OCI-LY3 (cell line): ENCODE measurements at regions not wholly inside any gene's neighbourhood (a gene's known extent, or its start where the extent isn't known, plus 50 kb on each side); places are given as distances from the start of the nearest gene placed in this dataset.

Experiments
- H2AFZ ChIP-seq: fragments of 200-600, 300-600 bp; shearing (Covaris generic); 2 replicates; pipeline ENCODE4 v1.6.0; 2014; ENCODE audit warnings: antibody characterized with exemption, low read depth, low read length
- H3K27ac ChIP-seq: fragments of 200-600, 300-600 bp; sonication (generic); 2 replicates; pipeline ENCODE4 v1.5.1; 2014; ENCODE audit warnings: mild to moderate bottlenecking, low read length, moderate library complexity, mixed read lengths
- H3K27me3 ChIP-seq: fragments of 200-600, 300-600 bp; sonication (generic); 2 replicates; pipeline ENCODE4 v1.6.1; 2014; ENCODE audit warnings: low read depth, low read length, mixed read lengths
- H3K36me3 ChIP-seq: fragments of 200-600, 300-600 bp; sonication (generic); replicated peaks from 2 replicates; pipeline ENCODE3; 2014; ENCODE audit warnings: low read depth, low read length, mixed read lengths
- H3K4me1 ChIP-seq: fragments of 300-600, 200-600 bp; sonication (generic); 2 replicates; pipeline ENCODE4 v1.6.1; 2014; ENCODE audit warnings: low read length, mixed read lengths
- H3K4me2 ChIP-seq: fragments of 200-600, 300-600 bp; sonication (generic); 2 replicates; pipeline ENCODE4 v1.6.1; 2014; ENCODE audit warnings: low read length, mixed read lengths
- H3K4me3 ChIP-seq: fragments of 300-600, 200-600 bp; sonication (generic); 2 replicates; pipeline ENCODE4 v1.5.1; 2014; ENCODE audit warnings: antibody characterized with exemption, mild to moderate bottlenecking, low read length, moderate library complexity
- H3K79me2 ChIP-seq: fragments of 300-600, 200-600 bp; shearing (Covaris generic); 2 replicates; pipeline ENCODE4 v1.6.1; 2014; ENCODE audit warnings: mild to moderate bottlenecking, low read length, mixed read lengths
- H3K9ac ChIP-seq: fragments of 300-600, 200-600 bp; shearing (Covaris generic); 2 replicates; pipeline ENCODE4 v1.6.0; 2014; ENCODE audit warnings: mild to moderate bottlenecking, low read length, moderate library complexity
- H3K9me3 ChIP-seq: fragments of 200-600, 300-600 bp; shearing (Covaris generic); 2 replicates; pipeline ENCODE4 v1.6.1; 2014; ENCODE audit warnings: low read length, mixed read lengths; ENCODE audit not compliant: insufficient read depth
- H4K20me1 ChIP-seq: fragments of 200-600, 300-600 bp; sonication (generic); 2 replicates; pipeline ENCODE4 v1.6.1; 2016; ENCODE audit warnings: low read length, mixed read lengths; ENCODE audit not compliant: insufficient read depth
- CTCF ChIP-seq: fragments of 200-600, 300-600 bp; sonication (generic); IDR thresholded peaks from 2 replicates; pipeline ENCODE4 v1.5.1; 2014; ENCODE audit warnings: antibody characterized with exemption, low read length, low read depth
- EZH2phosphoT487 ChIP-seq: fragments of 200-600 bp; shearing (Covaris generic); IDR thresholded peaks from 2 replicates; pipeline ENCODE4 v1.6.1; 2018; ENCODE audit warnings: antibody characterized with exemption, mixed run types, low read depth

- H3K27ac ChIP-seq: no peak overlapping the region
- H3K9ac ChIP-seq: no peak overlapping the region
- no peaks in the 10 kb centered on the region for H4K20me1 ChIP-seq
- no peaks in the 10 kb centered on the region for H3K36me3 ChIP-seq
- no peaks in the 10 kb centered on the region for H3K4me1 ChIP-seq
- H3K27me3 ChIP-seq: no peaks in the 10 kb centered on the region
- no peak for TF ChIP-seq EZH2phosphoT487
- no peak for TF ChIP-seq CTCF
- no peak overlapping the region for H2AFZ ChIP-seq
- H3K9me3 ChIP-seq: no peaks in the 10 kb centered on the region
- H3K4me3 ChIP-seq: no peak overlapping the region
- no peaks in the 10 kb centered on the region for H3K79me2 ChIP-seq
- H3K4me2 ChIP-seq: no peak overlapping the region
Measured at GRCh38 chr10:8908013-8908412, 853.5 kb downstream of the GATA3 start.

GRCh38 chr10:8910314-8910713 lies 855.8 kb downstream of the GATA3 start:
- Histone ChIP-seq H3K27ac (no peak overlapping the region), H3K4me3 (no peak overlapping the region), H3K9me3 (no peaks in the 10 kb centered on the region), H3K27me3 (no peaks in the 10 kb centered on the region), H4K20me1 (no peaks in the 10 kb centered on the region), H3K9ac (no peak overlapping the region), H2AFZ (no peak overlapping the region), H3K36me3 (no peaks in the 10 kb centered on the region), H3K79me2 (no peaks in the 10 kb centered on the region), H3K4me2 (no peak overlapping the region), H3K4me1 (no peaks in the 10 kb centered on the region)
- TF ChIP-seq EZH2phosphoT487: no peak
- no peak for TF ChIP-seq CTCF

GRCh38 chr10:8911032-8911431 lies 856.5 kb downstream of the GATA3 start:
- TF ChIP-seq EZH2phosphoT487 (no peak), CTCF (no peak)
- H3K27ac ChIP-seq: no peak overlapping the region

GRCh38 chr10:8912108-8912507 lies 857.6 kb downstream of the GATA3 start:
- H4K20me1 ChIP-seq: no peaks in the 10 kb centered on the region
- no peak overlapping the region for H3K4me2 ChIP-seq
- TF ChIP-seq CTCF: no peak
- TF ChIP-seq EZH2phosphoT487: no peak
- no peaks in the 10 kb centered on the region for H3K9me3 ChIP-seq
- no peak overlapping the region for H3K27ac ChIP-seq
- H3K4me1 ChIP-seq: no peaks in the 10 kb centered on the region
- H3K27me3 ChIP-seq: no peaks in the 10 kb centered on the region
- H3K9ac ChIP-seq: no peak overlapping the region
- H3K36me3 ChIP-seq: no peaks in the 10 kb centered on the region
- H3K79me2 ChIP-seq: no peaks in the 10 kb centered on the region
- no peak overlapping the region for H2AFZ ChIP-seq
- no peak overlapping the region for H3K4me3 ChIP-seq

More at GRCh38 chr10:8911032-8911431, 856.5 kb downstream of the GATA3 start:
- no peak overlapping the region for H3K4me3 ChIP-seq
- no peaks in the 10 kb centered on the region for H3K27me3 ChIP-seq
- no peaks in the 10 kb centered on the region for H3K36me3 ChIP-seq
- H3K9ac ChIP-seq: no peak overlapping the region
- H4K20me1 ChIP-seq: no peaks in the 10 kb centered on the region
- H3K4me1 ChIP-seq: no peaks in the 10 kb centered on the region
- no peak overlapping the region for H3K4me2 ChIP-seq
- no peaks in the 10 kb centered on the region for H3K79me2 ChIP-seq
- H3K9me3 ChIP-seq: no peaks in the 10 kb centered on the region
- H2AFZ ChIP-seq: no peak overlapping the region
